ENCODE measurements at regions not wholly inside any gene's neighbourhood (a gene's known extent, or its start where the extent isn't known, plus 50 kb on each side); places are given as distances from the start of the nearest gene placed in this dataset.

GRCh38 chr1:220962031-220962751 lies 82.9 kb downstream of the HLX start:
- POLR2A ChIA-PET, result no interaction called here
- no peaks in the 10 kb centered on the region for H3K9me3 ChIP-seq (ENCODE audit: control insufficient read depth, insufficient read depth, low read length)
- CTCF ChIA-PET, result no interaction called here
- H3K4me3 ChIP-seq (ENCODE audit: low read depth, low read length), result no peak overlapping the region
- H3K27ac ChIP-seq (ENCODE audit: low read depth, low read length), result peak overlapping the region; percentile 77
- TF ChIP-seq, protein P1, sequence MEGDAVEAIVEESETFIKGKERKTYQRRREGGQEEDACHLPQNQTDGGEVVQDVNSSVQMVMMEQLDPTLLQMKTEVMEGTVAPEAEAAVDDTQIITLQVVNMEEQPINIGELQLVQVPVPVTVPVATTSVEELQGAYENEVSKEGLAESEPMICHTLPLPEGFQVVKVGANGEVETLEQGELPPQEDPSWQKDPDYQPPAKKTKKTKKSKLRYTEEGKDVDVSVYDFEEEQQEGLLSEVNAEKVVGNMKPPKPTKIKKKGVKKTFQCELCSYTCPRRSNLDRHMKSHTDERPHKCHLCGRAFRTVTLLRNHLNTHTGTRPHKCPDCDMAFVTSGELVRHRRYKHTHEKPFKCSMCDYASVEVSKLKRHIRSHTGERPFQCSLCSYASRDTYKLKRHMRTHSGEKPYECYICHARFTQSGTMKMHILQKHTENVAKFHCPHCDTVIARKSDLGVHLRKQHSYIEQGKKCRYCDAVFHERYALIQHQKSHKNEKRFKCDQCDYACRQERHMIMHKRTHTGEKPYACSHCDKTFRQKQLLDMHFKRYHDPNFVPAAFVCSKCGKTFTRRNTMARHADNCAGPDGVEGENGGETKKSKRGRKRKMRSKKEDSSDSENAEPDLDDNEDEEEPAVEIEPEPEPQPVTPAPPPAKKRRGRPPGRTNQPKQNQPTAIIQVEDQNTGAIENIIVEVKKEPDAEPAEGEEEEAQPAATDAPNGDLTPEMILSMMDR (IDR thresholded peaks at IDR 0.05; ENCODE audit: low read depth, low read length), result no peak
- H3K27me3 ChIP-seq (ENCODE audit: control insufficient read depth, insufficient read depth, low read length), result no peaks in the 10 kb centered on the region
- peak; percentile 81 for DNase-seq (ENCODE audit: low read depth, low spot score)

GRCh38 chr1:220966041-220966440 lies 86.8 kb downstream of the HLX start:
- Histone ChIP-seq H3K27ac (ENCODE audit: low read depth, low read length) (no peak overlapping the region), H3K27me3 (ENCODE audit: control insufficient read depth, insufficient read depth, low read length) (no peaks in the 10 kb centered on the region), H3K9me3 (ENCODE audit: control insufficient read depth, insufficient read depth, low read length) (no peaks in the 10 kb centered on the region), H3K4me3 (ENCODE audit: low read depth, low read length) (no peak overlapping the region)
- no peak for DNase-seq (ENCODE audit: low read depth, low spot score)
- POLR2A ChIA-PET, result no interaction called here
- CTCF ChIA-PET, result interaction anchor here (0.6 to 1.5 kb wide), 3 partner anchors 237 to 298 kb away, joined by 3 to 8 read pairs (median 5); no protein-coding TSS in a partner anchor
- TF ChIP-seq, protein P1 (IDR thresholded peaks at IDR 0.05; ENCODE audit: low read depth, low read length), result no peak

GRCh38 chr1:220966473-220966872 lies 87.2 kb downstream of the HLX start:
- TF ChIP-seq, protein P1 (IDR thresholded peaks at IDR 0.05; ENCODE audit: low read depth, low read length), result no peak
- H3K27ac ChIP-seq (ENCODE audit: low read depth, low read length), result no peak overlapping the region
- ChIA-PET POLR2A (interaction anchor here (0.6 kb wide), 1 partner anchor 87 kb away, joined by 5 read pairs; the partner anchor contains the start of gene HLX), CTCF (interaction anchor here (0.6 to 1.5 kb wide), 3 partner anchors 236 to 297 kb away, joined by 3 to 8 read pairs (median 5); no protein-coding TSS in a partner anchor)
- no peak for DNase-seq (ENCODE audit: low read depth, low spot score)
- no peaks in the 10 kb centered on the region for H3K27me3 ChIP-seq (ENCODE audit: control insufficient read depth, insufficient read depth, low read length)
- H3K9me3 ChIP-seq (ENCODE audit: control insufficient read depth, insufficient read depth, low read length), result no peaks in the 10 kb centered on the region
- no peak overlapping the region for H3K4me3 ChIP-seq (ENCODE audit: low read depth, low read length)

GRCh38 chr1:220966881-220967611 lies 87.8 kb downstream of the HLX start:
- no peaks in the 10 kb centered on the region for H3K27me3 ChIP-seq (ENCODE audit: control insufficient read depth, insufficient read depth, low read length)

More at GRCh38 chr1:220966881-220967611, 87.8 kb downstream of the HLX start:
- Histone ChIP-seq H3K4me3 (ENCODE audit: low read depth, low read length) (no peak overlapping the region), H3K9me3 (ENCODE audit: control insufficient read depth, insufficient read depth, low read length) (no peaks in the 10 kb centered on the region), H3K27ac (ENCODE audit: low read depth, low read length) (no peak overlapping the region)
- ChIA-PET CTCF (interaction anchor here (0.6 to 1.5 kb wide), 2 partner anchors 236 to 258 kb away, joined by 5 to 8 read pairs; no protein-coding TSS in a partner anchor), POLR2A (interaction anchor here (0.6 to 1.0 kb wide), 2 partner anchors 88 kb away, joined by 4 to 5 read pairs; partner anchors contain the start of gene HLX)
- TF ChIP-seq, protein P1 (IDR thresholded peaks at IDR 0.05; ENCODE audit: low read depth, low read length), result no peak
- DNase-seq (ENCODE audit: low read depth, low spot score), result peak; percentile 11

Data from AG04450 (cell line).